GM23338 (cell line): ENCODE measurements at regions not wholly inside any gene's neighbourhood (a gene's known extent, or its start where the extent isn't known, plus 50 kb on each side); places are given as distances from the start of the nearest gene placed in this dataset.

ENCODE experiments used
- ATAC-seq: fragments of 200-7000 bp; cut with Tn5 transposase; 3 replicates; pipeline ENCODE4 v1.9.1; 2020
- DNase-seq: peaks from one replicate; pipeline ENCODE4 v3.0.0-alpha.2; 2015; ENCODE audit warnings: low spot score
- H2AFZ ChIP-seq: fragments of 200-600 bp; sonication (generic); 2 replicates; pipeline ENCODE4 v1.8.0; 2016; ENCODE audit warnings: antibody characterized with exemption, mild to moderate bottlenecking, moderate library complexity
- H3F3A ChIP-seq: fragments of 200-600 bp; sonication (generic); replicated peaks from 2 replicates; pipeline ENCODE4 v1.8.0; 2017; ENCODE audit warnings: antibody characterized with exemption, mixed run types, low read depth
- H3K27ac ChIP-seq: fragments of 200-600 bp; sonication (generic); 2 replicates; pipeline ENCODE4 v1.6.1; 2016; ENCODE audit warnings: low read depth
- H3K27me3 ChIP-seq: fragments of 200-600 bp; sonication (generic); 2 replicates; pipeline ENCODE4 v1.8.0; 2016; ENCODE audit warnings: mild to moderate bottlenecking, mixed run types, moderate library complexity; ENCODE audit not compliant: insufficient read depth
- H3K36me3 ChIP-seq: fragments of 200-600 bp; sonication (generic); 2 replicates; pipeline ENCODE4 v1.8.0; 2016; ENCODE audit warnings: mild to moderate bottlenecking; ENCODE audit not compliant: insufficient read depth
- H3K4me1 ChIP-seq: fragments of 200-600 bp; sonication (generic); 2 replicates; pipeline ENCODE4 v1.8.0; 2016; ENCODE audit warnings: mild to moderate bottlenecking, moderate library complexity; ENCODE audit not compliant: insufficient read depth
- H3K4me2 ChIP-seq: fragments of 200-600 bp; sonication (generic); 2 replicates; pipeline ENCODE4 v1.7.1; 2017; ENCODE audit warnings: mixed run types
- H3K4me3 ChIP-seq: fragments of 200-600 bp; sonication (generic); 2 replicates; pipeline ENCODE4 v1.6.1; 2016; ENCODE audit warnings: mixed run types
- H3K79me2 ChIP-seq: fragments of 200-600 bp; sonication (generic); replicated peaks from 2 replicates; pipeline ENCODE4 v1.8.0; 2017; ENCODE audit warnings: mild to moderate bottlenecking; ENCODE audit not compliant: insufficient read depth
- H3K9me2 ChIP-seq: fragments of 200-600 bp; sonication (generic); 2 replicates; pipeline ENCODE4 v1.8.0; 2017; ENCODE audit not compliant: insufficient read depth
- H4K20me1 ChIP-seq: fragments of 200-600 bp; sonication (generic); replicated peaks from 2 replicates; pipeline ENCODE4 v1.8.0; 2017; ENCODE audit warnings: mild to moderate bottlenecking; ENCODE audit not compliant: insufficient read depth
- H3K27ac Mint-ChIP-seq: 2 replicates; pipeline ENCODE4 v1.8.0; 2020; ENCODE audit warnings: inconsistent platforms, mild to moderate bottlenecking, moderate library complexity, mixed read lengths
- H3K27me3 Mint-ChIP-seq: 3 replicates; pipeline ENCODE4 v1.8.0; 2022; ENCODE audit warnings: low read depth, mild to moderate bottlenecking, moderate library complexity, mixed read lengths, inconsistent platforms; ENCODE audit not compliant: insufficient read depth, poor library complexity
- H3K36me3 Mint-ChIP-seq: 3 replicates; pipeline ENCODE4 v1.8.0; 2021; ENCODE audit warnings: low read depth, mild to moderate bottlenecking, inconsistent platforms, moderate library complexity, mixed read lengths
- H3K4me1 Mint-ChIP-seq: 3 replicates; pipeline ENCODE4 v1.8.0; 2020; ENCODE audit warnings: mild to moderate bottlenecking, inconsistent platforms, mixed read lengths
- H3K4me3 Mint-ChIP-seq: 3 replicates; pipeline ENCODE4 v1.8.0; 2021; ENCODE audit warnings: moderate library complexity, mild to moderate bottlenecking, inconsistent platforms, mixed read lengths
- H3K9me3 Mint-ChIP-seq: 3 replicates; pipeline ENCODE4 v1.8.0; 2020; ENCODE audit warnings: moderate library complexity, mild to moderate bottlenecking, inconsistent platforms, mixed read lengths
- CTCF ChIP-seq, 2 experiments: fragments of 200-600 bp in 1 of 2; sonication (generic) in 1 of 2; conservative IDR thresholded peaks; 2 replicates each; pipeline versions ENCODE4 v1.5.1 to v1.6.1; 2016 to 2017; ENCODE audit warnings: antibody characterized with exemption in 2 of 2, low read depth in 2 of 2, mild to moderate bottlenecking in 2 of 2, moderate library complexity in 1 of 2
- EZH2 ChIP-seq: fragments of 200-600 bp; sonication (generic); IDR thresholded peaks from one replicate; pipeline ENCODE4 v1.8.0; 2017; ENCODE audit warnings: antibody characterized with exemption, mild to moderate bottlenecking, low read depth; ENCODE audit not compliant: unreplicated experiment
- EZH2phosphoT487 ChIP-seq: fragments of 200-600 bp; sonication (generic); IDR thresholded peaks from one replicate; pipeline ENCODE4 v1.8.1; 2018; ENCODE audit warnings: antibody characterized with exemption; ENCODE audit not compliant: unreplicated experiment
- JUNB ChIP-seq: IDR thresholded peaks from one replicate; pipeline ENCODE4 v1.6.1; 2016; ENCODE audit warnings: antibody characterized with exemption; ENCODE audit not compliant: unreplicated experiment
- NANOG ChIP-seq: IDR thresholded peaks from 2 replicates; pipeline ENCODE4 v1.6.1; 2016; ENCODE audit warnings: antibody characterized with exemption, borderline replicate concordance
- POLR2AphosphoS5 ChIP-seq: IDR thresholded peaks from 2 replicates; pipeline ENCODE4 v1.6.1; 2016; ENCODE audit warnings: antibody characterized with exemption, low read depth
- STAT1 ChIP-seq: IDR thresholded peaks from one replicate; pipeline ENCODE4 v1.6.1; 2016; ENCODE audit warnings: antibody characterized with exemption; ENCODE audit not compliant: unreplicated experiment
- ZNF331 ChIP-seq: fragments of 250-450 bp; sonication (Bioruptor Pico); IDR thresholded peaks from 2 replicates; pipeline ENCODE4 v1.5.0; 2020; ENCODE audit warnings: low read depth, mild to moderate bottlenecking, moderate library complexity
- ZNF462 ChIP-seq: fragments of 250-450 bp; sonication (Bioruptor Pico); IDR thresholded peaks from 2 replicates; pipeline ENCODE4 v1.5.0; 2020; ENCODE audit warnings: mild to moderate bottlenecking, moderate library complexity

- no peak overlapping the region for H3K4me3 ChIP-seq
Measured at GRCh38 chr10:44172883-44173607, 211.9 kb downstream of the CXCL12 start.

GRCh38 chr10:44171765-44172164 is 213.1 kb downstream of the CXCL12 start:
- ATAC-seq (no peak), DNase-seq (no peak)
- peaks cover 10% of the 10 kb centered on the region for H3K4me1 Mint-ChIP-seq
- TF ChIP-seq NANOG = no peak
- no peak for TF ChIP-seq CTCF (conservative IDR thresholded peaks at IDR 0.05; ENCODE audit: low read depth in 2 of 2)
- no peak for TF ChIP-seq ZNF462 (CRISPR knock-in tag)
- no peak for TF ChIP-seq EZH2
- no peak for TF ChIP-seq ZNF331 (CRISPR knock-in tag)
- no peak for TF ChIP-seq POLR2AphosphoS5
- TF ChIP-seq EZH2phosphoT487 = no peak

More at GRCh38 chr10:44172883-44173607, 211.9 kb downstream of the CXCL12 start:
- ATAC-seq (no peak), DNase-seq (no peak)
- H3K9me3 Mint-ChIP-seq = no peaks in the 10 kb centered on the region
- H3K36me3 Mint-ChIP-seq = no peaks in the 10 kb centered on the region
- no peak overlapping the region for H3K4me3 Mint-ChIP-seq
- Histone ChIP-seq H3K79me2 (no peaks in the 10 kb centered on the region), H2AFZ (no peak overlapping the region), H3K27ac (no peak overlapping the region), H3K27me3 (no peaks in the 10 kb centered on the region), H3F3A (no peaks in the 10 kb centered on the region), H3K4me2 (no peak overlapping the region), H4K20me1 (no peaks in the 10 kb centered on the region), H3K36me3 (no peaks in the 10 kb centered on the region), H3K9me2 (no peaks in the 10 kb centered on the region), H3K4me1 (no peaks in the 10 kb centered on the region)
- no peak overlapping the region for H3K27ac Mint-ChIP-seq
- no peak for TF ChIP-seq ZNF331 (CRISPR knock-in tag)
- no peak for TF ChIP-seq JUNB
- no peak for TF ChIP-seq STAT1
- TF ChIP-seq EZH2 = no peak
- no peak for TF ChIP-seq CTCF (conservative IDR thresholded peaks at IDR 0.05; ENCODE audit: low read depth in 2 of 2)
- H3K27me3 Mint-ChIP-seq = peaks cover 7% of the 10 kb centered on the region
- H3K4me1 Mint-ChIP-seq = peaks cover 10% of the 10 kb centered on the region

More at GRCh38 chr10:44171765-44172164, 213.1 kb downstream of the CXCL12 start:
- no peaks in the 10 kb centered on the region for H3K36me3 Mint-ChIP-seq
- H3K27me3 Mint-ChIP-seq = peaks cover 7% of the 10 kb centered on the region
- H3K4me3 ChIP-seq = no peak overlapping the region
- no peaks in the 10 kb centered on the region for H3K9me2 ChIP-seq
- no peaks in the 10 kb centered on the region for H3F3A ChIP-seq
- H2AFZ ChIP-seq = no peak overlapping the region
- no peak overlapping the region for H3K4me3 Mint-ChIP-seq
- no peaks in the 10 kb centered on the region for H3K79me2 ChIP-seq
- H3K4me2 ChIP-seq = no peak overlapping the region
- H3K27me3 ChIP-seq = no peaks in the 10 kb centered on the region
- H3K27ac ChIP-seq = no peak overlapping the region
- no peaks in the 10 kb centered on the region for H3K4me1 ChIP-seq
- H4K20me1 ChIP-seq = no peaks in the 10 kb centered on the region
- H3K36me3 ChIP-seq = no peaks in the 10 kb centered on the region
- H3K9me3 Mint-ChIP-seq = no peaks in the 10 kb centered on the region
- no peak overlapping the region for H3K27ac Mint-ChIP-seq
